ENCODE measurements at regions not wholly inside any gene's neighbourhood (a gene's known extent, or its start where the extent isn't known, plus 50 kb on each side); places are given as distances from the start of the nearest gene placed in this dataset.

DNA sequence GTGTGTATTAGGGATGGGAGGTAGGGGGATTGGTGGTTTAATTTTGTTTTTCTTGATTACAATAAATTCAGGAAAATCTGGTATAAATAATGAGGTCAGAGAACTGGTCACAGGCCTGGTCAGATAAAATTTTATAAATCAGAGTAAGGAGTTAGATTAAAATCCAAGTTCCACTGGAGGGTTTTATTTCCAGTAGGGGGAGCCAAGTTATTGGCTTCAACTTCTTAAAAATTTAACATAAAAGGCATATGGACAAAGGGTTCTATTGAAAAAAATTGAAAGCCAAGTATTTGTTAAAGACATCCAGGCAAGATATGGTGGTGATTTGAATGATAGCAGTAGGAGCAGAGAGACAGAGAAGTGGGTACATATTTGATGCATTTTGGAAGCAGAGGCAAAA is 763.3 kb downstream of the SORCS1 start:
- H3K27ac Mint-ChIP-seq (ENCODE audit: unreplicated experiment): no peak overlapping the region
- Histone ChIP-seq H3K4me3 (ENCODE audit: low read depth, low read length) (no peak overlapping the region), H3K27me3 (replicated peaks; ENCODE audit: control insufficient read depth, insufficient read depth, low read length) (no peaks in the 10 kb centered on the region), H3K4me1 (no peaks in the 10 kb centered on the region), H3K9me3 (no peaks in the 10 kb centered on the region), H3K36me3 (ENCODE audit: control insufficient read depth, insufficient read depth, low read length) (no peaks in the 10 kb centered on the region)
- no peaks in the 10 kb centered on the region for H3K27me3 Mint-ChIP-seq (ENCODE audit: insufficient read depth, unreplicated experiment)
- no peak overlapping the region for H3K4me3 Mint-ChIP-seq (ENCODE audit: unreplicated experiment)
- no peaks in the 10 kb centered on the region for H3K9me3 Mint-ChIP-seq (ENCODE audit: unreplicated experiment)
- no peak for DNase-seq
- TF ChIP-seq, protein P1, sequence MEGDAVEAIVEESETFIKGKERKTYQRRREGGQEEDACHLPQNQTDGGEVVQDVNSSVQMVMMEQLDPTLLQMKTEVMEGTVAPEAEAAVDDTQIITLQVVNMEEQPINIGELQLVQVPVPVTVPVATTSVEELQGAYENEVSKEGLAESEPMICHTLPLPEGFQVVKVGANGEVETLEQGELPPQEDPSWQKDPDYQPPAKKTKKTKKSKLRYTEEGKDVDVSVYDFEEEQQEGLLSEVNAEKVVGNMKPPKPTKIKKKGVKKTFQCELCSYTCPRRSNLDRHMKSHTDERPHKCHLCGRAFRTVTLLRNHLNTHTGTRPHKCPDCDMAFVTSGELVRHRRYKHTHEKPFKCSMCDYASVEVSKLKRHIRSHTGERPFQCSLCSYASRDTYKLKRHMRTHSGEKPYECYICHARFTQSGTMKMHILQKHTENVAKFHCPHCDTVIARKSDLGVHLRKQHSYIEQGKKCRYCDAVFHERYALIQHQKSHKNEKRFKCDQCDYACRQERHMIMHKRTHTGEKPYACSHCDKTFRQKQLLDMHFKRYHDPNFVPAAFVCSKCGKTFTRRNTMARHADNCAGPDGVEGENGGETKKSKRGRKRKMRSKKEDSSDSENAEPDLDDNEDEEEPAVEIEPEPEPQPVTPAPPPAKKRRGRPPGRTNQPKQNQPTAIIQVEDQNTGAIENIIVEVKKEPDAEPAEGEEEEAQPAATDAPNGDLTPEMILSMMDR (IDR thresholded peaks at IDR 0.05; ENCODE audit: insufficient read depth in 1 of 2, low read depth in 1 of 2, low read length in 1 of 2, severe bottlenecking in 1 of 2, unreplicated experiment in 1 of 2): peak in 1 of 2 experiments; percentile 15
- no peaks in the 10 kb centered on the region for H3K36me3 Mint-ChIP-seq (ENCODE audit: insufficient read depth, unreplicated experiment)
- ChIA-PET POLR2A (no interaction called here), CTCF (no interaction called here)
- H3K4me1 Mint-ChIP-seq (ENCODE audit: low read depth, unreplicated experiment): no peaks in the 10 kb centered on the region
- intact Hi-C loops (cut with micrococcal nuclease; ENCODE audit: unreplicated experiment): no loop called here
- BruUV-seq (replicated peaks): no TSS peak

DNA sequence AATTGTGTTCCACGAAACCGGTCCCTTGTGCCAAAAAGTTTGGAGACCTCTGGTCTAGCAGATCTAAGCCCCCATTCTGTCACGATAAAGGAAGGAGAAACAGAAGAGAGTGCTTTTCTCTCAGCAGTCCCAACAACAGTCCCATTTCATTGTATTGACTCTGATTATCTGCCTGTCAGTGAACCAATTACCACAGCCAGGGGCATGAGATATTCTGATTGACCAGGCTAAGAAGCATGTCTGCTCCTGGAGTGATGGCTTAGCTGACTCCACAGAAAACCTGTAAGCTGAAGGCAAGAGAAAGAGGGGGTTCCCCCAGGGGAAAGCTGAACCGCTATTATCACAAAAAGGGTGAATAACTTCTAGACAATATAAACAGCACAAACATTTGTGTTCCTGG is 765.4 kb downstream of the SORCS1 start:
- H3K4me3 Mint-ChIP-seq (ENCODE audit: unreplicated experiment): no peak overlapping the region
- CTCF ChIA-PET: no interaction called here
- Histone ChIP-seq H3K4me3 (ENCODE audit: low read depth, low read length) (no peak overlapping the region), H3K27me3 (replicated peaks; ENCODE audit: control insufficient read depth, insufficient read depth, low read length) (no peaks in the 10 kb centered on the region), H3K36me3 (ENCODE audit: control insufficient read depth, insufficient read depth, low read length) (no peaks in the 10 kb centered on the region), H3K4me1 (no peaks in the 10 kb centered on the region), H3K9me3 (no peaks in the 10 kb centered on the region)
- H3K4me1 Mint-ChIP-seq (ENCODE audit: low read depth, unreplicated experiment): no peaks in the 10 kb centered on the region
- no peaks in the 10 kb centered on the region for H3K36me3 Mint-ChIP-seq (ENCODE audit: insufficient read depth, unreplicated experiment)
- no peak for DNase-seq
- no peaks in the 10 kb centered on the region for H3K9me3 Mint-ChIP-seq (ENCODE audit: unreplicated experiment)
- no peak overlapping the region for H3K27ac Mint-ChIP-seq (ENCODE audit: unreplicated experiment)
- no peaks in the 10 kb centered on the region for H3K27me3 Mint-ChIP-seq (ENCODE audit: insufficient read depth, unreplicated experiment)
- intact Hi-C loops (cut with micrococcal nuclease; ENCODE audit: unreplicated experiment): no loop called here
- POLR2A ChIA-PET: no interaction called here
- BruUV-seq (replicated peaks): no TSS peak
- TF ChIP-seq, protein P1 (IDR thresholded peaks at IDR 0.05; ENCODE audit: insufficient read depth in 1 of 2, low read depth in 1 of 2, low read length in 1 of 2, severe bottlenecking in 1 of 2, unreplicated experiment in 1 of 2): no peak

DNA sequence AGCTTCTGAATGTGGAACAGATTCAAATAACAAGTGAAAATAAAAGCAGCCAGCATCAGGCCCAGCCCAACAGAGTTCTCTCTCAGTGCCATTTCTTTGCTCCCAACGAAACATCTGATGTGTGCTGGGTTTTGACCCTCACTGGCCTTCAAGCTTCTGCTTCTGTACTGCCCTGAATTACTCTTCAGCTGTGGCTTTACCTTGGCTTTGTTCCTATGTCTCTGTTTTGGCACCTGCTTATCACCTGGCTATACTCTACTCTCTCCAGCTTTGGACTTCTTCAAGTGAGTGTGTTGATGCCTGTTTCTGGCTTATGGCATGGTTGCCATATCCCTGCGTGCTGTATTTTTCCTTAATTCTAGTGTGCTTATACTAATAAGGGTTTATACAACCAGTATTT is 768.3 kb downstream of the SORCS1 start:
- Histone ChIP-seq H3K9me3 (no peaks in the 10 kb centered on the region), H3K4me3 (ENCODE audit: low read depth, low read length) (no peak overlapping the region), H3K27me3 (replicated peaks; ENCODE audit: control insufficient read depth, insufficient read depth, low read length) (no peaks in the 10 kb centered on the region), H3K36me3 (ENCODE audit: control insufficient read depth, insufficient read depth, low read length) (no peaks in the 10 kb centered on the region), H3K4me1 (no peaks in the 10 kb centered on the region)
- intact Hi-C loops (cut with micrococcal nuclease; ENCODE audit: unreplicated experiment): no loop called here
- DNase-seq: no peak
- no peaks in the 10 kb centered on the region for H3K27me3 Mint-ChIP-seq (ENCODE audit: insufficient read depth, unreplicated experiment)
- no peaks in the 10 kb centered on the region for H3K36me3 Mint-ChIP-seq (ENCODE audit: insufficient read depth, unreplicated experiment)
- H3K9me3 Mint-ChIP-seq (ENCODE audit: unreplicated experiment): no peaks in the 10 kb centered on the region
- no TSS peak for BruUV-seq (replicated peaks)
- TF ChIP-seq, protein P1 (IDR thresholded peaks at IDR 0.05; ENCODE audit: insufficient read depth in 1 of 2, low read depth in 1 of 2, low read length in 1 of 2, severe bottlenecking in 1 of 2, unreplicated experiment in 1 of 2): no peak
- H3K27ac Mint-ChIP-seq (ENCODE audit: unreplicated experiment): no peak overlapping the region
- H3K4me1 Mint-ChIP-seq (ENCODE audit: low read depth, unreplicated experiment): no peaks in the 10 kb centered on the region
- POLR2A ChIA-PET: no interaction called here
- CTCF ChIA-PET: no interaction called here
- H3K4me3 Mint-ChIP-seq (ENCODE audit: unreplicated experiment): no peak overlapping the region

All from Caco-2 (cell line).